ENCODE measurements at regions not wholly inside any gene's neighbourhood (a gene's known extent, or its start where the extent isn't known, plus 50 kb on each side); places are given as distances from the start of the nearest gene placed in this dataset.

DNA sequence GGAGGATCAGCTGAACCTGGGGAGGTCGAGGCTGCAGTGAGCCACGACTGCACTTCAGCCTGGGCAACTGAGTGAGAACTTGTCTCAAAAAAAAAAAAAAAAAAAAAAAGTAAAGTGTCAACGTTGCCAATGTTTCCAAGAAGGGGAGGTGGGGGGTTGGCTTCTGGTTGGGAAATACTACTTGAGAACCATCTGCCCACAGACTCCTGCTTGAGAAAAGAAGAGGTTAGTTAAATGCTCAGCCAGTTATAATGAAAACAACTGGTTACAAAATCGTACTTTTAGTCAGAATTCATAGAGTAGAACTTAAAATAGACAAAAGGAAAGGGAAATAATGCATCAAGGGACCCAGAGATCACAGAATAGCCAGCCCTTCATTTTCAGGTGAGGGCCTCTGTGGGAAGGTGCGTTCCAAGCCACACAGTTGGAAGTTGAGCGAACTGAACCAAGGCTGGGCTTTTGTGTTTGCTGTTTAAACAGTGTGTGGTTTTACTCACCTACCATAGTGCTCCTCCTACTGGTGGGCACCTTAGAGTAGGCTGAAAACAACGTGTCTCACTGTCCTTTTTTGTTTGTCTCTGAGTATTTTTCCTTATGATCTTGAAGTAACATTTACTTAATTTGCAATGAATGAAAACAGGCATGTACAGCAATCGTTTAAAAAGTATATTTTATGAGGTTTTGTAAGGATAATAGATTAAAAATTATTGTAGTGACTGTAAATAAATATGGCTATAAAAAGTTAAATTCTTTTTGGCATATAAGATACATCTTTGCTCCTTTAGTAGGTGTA is 200.7 kb downstream of the BCAS1 start:
- Histone ChIP-seq H3K9me3 (ENCODE audit: control insufficient read depth in 4 of 4, low read length in 3 of 4) (no peaks in the 10 kb centered on the region), H3K27me3 (ENCODE audit: control insufficient read depth in 4 of 4, insufficient read depth in 4 of 4, low read length in 3 of 4) (no peaks in the 10 kb centered on the region), H3K4me1 (ENCODE audit: control insufficient read depth in 4 of 4, insufficient read depth in 4 of 4, low read length in 3 of 4) (peaks cover 7 to 40% (median 26%) of the 10 kb centered on the region in 4 donors), H3K27ac (ENCODE audit: low read depth in 1 of 2, low read length in 2 of 2) (peak overlapping the region; percentile 63 to 67), H3K9ac (ENCODE audit: low read depth in 1 of 2, low read length in 2 of 2) (peak overlapping the region in 1 of 2 donors; percentile 61), H3K4me3 (ENCODE audit: low read depth in 1 of 3, low read length in 3 of 3) (no peak overlapping the region), H3K36me3 (ENCODE audit: control insufficient read depth in 4 of 4, insufficient read depth in 3 of 4, low read depth in 1 of 4, low read length in 3 of 4) (no peaks in the 10 kb centered on the region)
- WGBS: 19% methylated on average over 8 of the region's 8 CpGs
- DNase-seq (ENCODE audit: low spot score): peak; percentile 63
- no peak for TF ChIP-seq JUND (IDR thresholded peaks at IDR 0.05)
- no peak for TF ChIP-seq EGR1 (IDR thresholded peaks at IDR 0.05; ENCODE audit: low read depth in 2 of 2)
- no peak for TF ChIP-seq NR2F2 (IDR thresholded peaks at IDR 0.05)
- TF ChIP-seq MAX (IDR thresholded peaks at IDR 0.05): no peak
- TF ChIP-seq HNF4G (IDR thresholded peaks at IDR 0.05): no peak
- TF ChIP-seq REST (IDR thresholded peaks at IDR 0.05): peak; percentile 61
- peak; percentile 50 for TF ChIP-seq TAF1 (conservative IDR thresholded peaks at IDR 0.05)
- peak; percentile 12 for TF ChIP-seq FOXA1 (IDR thresholded peaks at IDR 0.05)
- TF ChIP-seq, protein P1, sequence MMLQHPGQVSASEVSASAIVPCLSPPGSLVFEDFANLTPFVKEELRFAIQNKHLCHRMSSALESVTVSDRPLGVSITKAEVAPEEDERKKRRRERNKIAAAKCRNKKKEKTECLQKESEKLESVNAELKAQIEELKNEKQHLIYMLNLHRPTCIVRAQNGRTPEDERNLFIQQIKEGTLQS (IDR thresholded peaks at IDR 0.05): no peak
- TF ChIP-seq, protein P2, sequence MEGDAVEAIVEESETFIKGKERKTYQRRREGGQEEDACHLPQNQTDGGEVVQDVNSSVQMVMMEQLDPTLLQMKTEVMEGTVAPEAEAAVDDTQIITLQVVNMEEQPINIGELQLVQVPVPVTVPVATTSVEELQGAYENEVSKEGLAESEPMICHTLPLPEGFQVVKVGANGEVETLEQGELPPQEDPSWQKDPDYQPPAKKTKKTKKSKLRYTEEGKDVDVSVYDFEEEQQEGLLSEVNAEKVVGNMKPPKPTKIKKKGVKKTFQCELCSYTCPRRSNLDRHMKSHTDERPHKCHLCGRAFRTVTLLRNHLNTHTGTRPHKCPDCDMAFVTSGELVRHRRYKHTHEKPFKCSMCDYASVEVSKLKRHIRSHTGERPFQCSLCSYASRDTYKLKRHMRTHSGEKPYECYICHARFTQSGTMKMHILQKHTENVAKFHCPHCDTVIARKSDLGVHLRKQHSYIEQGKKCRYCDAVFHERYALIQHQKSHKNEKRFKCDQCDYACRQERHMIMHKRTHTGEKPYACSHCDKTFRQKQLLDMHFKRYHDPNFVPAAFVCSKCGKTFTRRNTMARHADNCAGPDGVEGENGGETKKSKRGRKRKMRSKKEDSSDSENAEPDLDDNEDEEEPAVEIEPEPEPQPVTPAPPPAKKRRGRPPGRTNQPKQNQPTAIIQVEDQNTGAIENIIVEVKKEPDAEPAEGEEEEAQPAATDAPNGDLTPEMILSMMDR (IDR thresholded peaks at IDR 0.05; ENCODE audit: low read depth, low read length, missing input control): peak; percentile 83
- no peak for TF ChIP-seq GABPA (IDR thresholded peaks at IDR 0.05 in 1 of 2, conservative IDR thresholded peaks at IDR 0.05 in 1 of 2)
- peak; percentile 40 to 44 for TF ChIP-seq HNF4A (conservative IDR thresholded peaks at IDR 0.05)
- TF ChIP-seq RAD21 (IDR thresholded peaks at IDR 0.05): peak; percentile 94 to 96
- no peak for TF ChIP-seq FOXA2 (IDR thresholded peaks at IDR 0.05)
- TF ChIP-seq, protein P3, sequence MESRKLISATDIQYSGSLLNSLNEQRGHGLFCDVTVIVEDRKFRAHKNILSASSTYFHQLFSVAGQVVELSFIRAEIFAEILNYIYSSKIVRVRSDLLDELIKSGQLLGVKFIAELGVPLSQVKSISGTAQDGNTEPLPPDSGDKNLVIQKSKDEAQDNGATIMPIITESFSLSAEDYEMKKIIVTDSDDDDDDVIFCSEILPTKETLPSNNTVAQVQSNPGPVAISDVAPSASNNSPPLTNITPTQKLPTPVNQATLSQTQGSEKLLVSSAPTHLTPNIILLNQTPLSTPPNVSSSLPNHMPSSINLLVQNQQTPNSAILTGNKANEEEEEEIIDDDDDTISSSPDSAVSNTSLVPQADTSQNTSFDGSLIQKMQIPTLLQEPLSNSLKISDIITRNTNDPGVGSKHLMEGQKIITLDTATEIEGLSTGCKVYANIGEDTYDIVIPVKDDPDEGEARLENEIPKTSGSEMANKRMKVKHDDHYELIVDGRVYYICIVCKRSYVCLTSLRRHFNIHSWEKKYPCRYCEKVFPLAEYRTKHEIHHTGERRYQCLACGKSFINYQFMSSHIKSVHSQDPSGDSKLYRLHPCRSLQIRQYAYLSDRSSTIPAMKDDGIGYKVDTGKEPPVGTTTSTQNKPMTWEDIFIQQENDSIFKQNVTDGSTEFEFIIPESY (IDR thresholded peaks at IDR 0.05): no peak
- peak; percentile 54 to 60 for TF ChIP-seq RXRA (IDR thresholded peaks at IDR 0.05)
- peak; percentile 57 for TF ChIP-seq YY1 (IDR thresholded peaks at IDR 0.05)
- TF ChIP-seq SP1 (IDR thresholded peaks at IDR 0.05): peak; percentile 48

Measured in liver (tissue), 8 donors.